GM18517 (cell line): ENCODE measurements at regions not wholly inside any gene's neighbourhood (a gene's known extent, or its start where the extent isn't known, plus 50 kb on each side); places are given as distances from the start of the nearest gene placed in this dataset.

Experiments
- ATAC-seq: cut with Tn5 transposase; IDR thresholded peaks from one replicate; pipeline ENCODE4 v1.9.1; 2021; ENCODE audit warnings: mild to moderate bottlenecking, moderate library complexity; ENCODE audit not compliant: unreplicated experiment

- ATAC-seq = no peak
Measured at GRCh38 chr19:29098091-29098490, 114.9 kb downstream of the UQCRFS1 start.

- ATAC-seq = no peak
Measured at GRCh38 chr19:29096896-29097295, 116.1 kb downstream of the UQCRFS1 start.

GRCh38 chr19:29093553-29093908 lies 119.4 kb downstream of the UQCRFS1 start:
- ATAC-seq = no peak

- ATAC-seq = no peak
Measured at GRCh38 chr19:29092712-29093552, 120.0 kb downstream of the UQCRFS1 start.

GRCh38 chr19:29090783-29091526 lies 122.0 kb downstream of the UQCRFS1 start:
- no peak for ATAC-seq

GRCh38 chr19:29089315-29089870 lies 123.6 kb downstream of the UQCRFS1 start:
- ATAC-seq = no peak

- no peak for ATAC-seq
Measured at GRCh38 chr19:29088761-29089160, 124.2 kb downstream of the UQCRFS1 start.

GRCh38 chr19:29086646-29087045 lies 126.3 kb downstream of the UQCRFS1 start:
- ATAC-seq = no peak

GRCh38 chr19:29086182-29086581 lies 126.8 kb downstream of the UQCRFS1 start:
- no peak for ATAC-seq

GRCh38 chr19:29085630-29086029 lies 127.3 kb downstream of the UQCRFS1 start:
- no peak for ATAC-seq

- ATAC-seq = no peak
Measured at GRCh38 chr19:29085206-29085605, 127.7 kb downstream of the UQCRFS1 start.

GRCh38 chr19:29084266-29084665 lies 128.7 kb downstream of the UQCRFS1 start:
- ATAC-seq = no peak

- no peak for ATAC-seq
Measured at GRCh38 chr19:29083863-29084262, 129.1 kb downstream of the UQCRFS1 start.

GRCh38 chr19:29079356-29080032 lies 133.5 kb downstream of the UQCRFS1 start:
- no peak for ATAC-seq

GRCh38 chr19:29076963-29077362 lies 136.0 kb downstream of the UQCRFS1 start:
- ATAC-seq = no peak

GRCh38 chr19:29076161-29076560 lies 136.8 kb downstream of the UQCRFS1 start:
- no peak for ATAC-seq

- no peak for ATAC-seq
Measured at GRCh38 chr19:29075149-29075548, 137.8 kb downstream of the UQCRFS1 start.

GRCh38 chr19:29074579-29074978 lies 138.4 kb downstream of the UQCRFS1 start:
- no peak for ATAC-seq

GRCh38 chr19:29067831-29068230 lies 145.1 kb downstream of the UQCRFS1 start:
- ATAC-seq = no peak

- no peak for ATAC-seq
Measured at GRCh38 chr19:29062475-29063435, 150.2 kb downstream of the UQCRFS1 start.
